Activated CD4-positive, alpha-beta T cell treated with anti-CD3 and anti-CD28 coated beads, Interleukin-2, amount 10 ng/mL, durations not matched to agents 7 days and 5 days (primary cell): ENCODE measurements at regions not wholly inside any gene's neighbourhood (a gene's known extent, or its start where the extent isn't known, plus 50 kb on each side); places are given as distances from the start of the nearest gene placed in this dataset.

Experiments
- CTCF ChIA-PET: fragments of 350-600 bp; sonication (Branson Sonifier 250); formaldehyde crosslinking; loops from one replicate; lab custom pipeline; 2021; ENCODE audit warnings: antibody characterized with exemption; lab: Charles Lee
- POLR2A ChIA-PET: fragments of 350-600 bp; sonication (Branson Sonifier 250); formaldehyde crosslinking; loops from one replicate; lab custom pipeline; 2021; ENCODE audit warnings: antibody characterized with exemption; lab: Charles Lee
- DNase-seq: peaks from one replicate; pipeline ENCODE4 v3.0.0-alpha.2; 2020
- H3K27ac Mint-ChIP-seq: one replicate; pipeline ENCODE4 v1.8.0; 2021; ENCODE audit warnings: mild to moderate bottlenecking, moderate library complexity, mixed read lengths
- H3K27me3 Mint-ChIP-seq: one replicate; pipeline ENCODE4 v1.8.0; 2021; ENCODE audit warnings: mixed read lengths
- H3K36me3 Mint-ChIP-seq: one replicate; pipeline ENCODE4 v1.8.0; 2021; ENCODE audit warnings: low read depth, mixed read lengths
- H3K4me1 Mint-ChIP-seq: one replicate; pipeline ENCODE4 v1.8.0; 2021; ENCODE audit warnings: mixed read lengths
- H3K4me3 Mint-ChIP-seq: one replicate; pipeline ENCODE4 v1.8.0; 2021; ENCODE audit warnings: mild to moderate bottlenecking, moderate library complexity, mixed read lengths
- H3K9me3 Mint-ChIP-seq: one replicate; pipeline ENCODE4 v1.8.0; 2021; ENCODE audit warnings: mixed read lengths

- CTCF ChIA-PET, result no interaction called here
- no peaks in the 10 kb centered on the region for H3K9me3 Mint-ChIP-seq
- no peaks in the 10 kb centered on the region for H3K4me1 Mint-ChIP-seq
- H3K27ac Mint-ChIP-seq, result no peak overlapping the region
- DNase-seq, result no peak
- H3K27me3 Mint-ChIP-seq, result peaks cover 33% of the 10 kb centered on the region
- H3K4me3 Mint-ChIP-seq, result no peak overlapping the region
- POLR2A ChIA-PET, result no interaction called here
- H3K36me3 Mint-ChIP-seq, result no peaks in the 10 kb centered on the region
Observed at GRCh38 chr9:88816591-88816990, 174.7 kb upstream of the S1PR3 start.

GRCh38 chr9:88817628-88818027 lies 173.6 kb upstream of the S1PR3 start:
- no peak overlapping the region for H3K4me3 Mint-ChIP-seq
- ChIA-PET POLR2A (no interaction called here), CTCF (no interaction called here)
- H3K27me3 Mint-ChIP-seq, result peaks cover 33% of the 10 kb centered on the region
- no peaks in the 10 kb centered on the region for H3K4me1 Mint-ChIP-seq
- no peaks in the 10 kb centered on the region for H3K9me3 Mint-ChIP-seq
- H3K36me3 Mint-ChIP-seq, result no peaks in the 10 kb centered on the region
- H3K27ac Mint-ChIP-seq, result no peak overlapping the region
- DNase-seq, result no peak

GRCh38 chr9:88818495-88819201 lies 172.6 kb upstream of the S1PR3 start:
- Mint-ChIP-seq H3K9me3 (no peaks in the 10 kb centered on the region), H3K4me1 (no peaks in the 10 kb centered on the region), H3K4me3 (no peak overlapping the region), H3K36me3 (no peaks in the 10 kb centered on the region), H3K27me3 (peaks cover 36% of the 10 kb centered on the region), H3K27ac (no peak overlapping the region)
- no peak for DNase-seq
- POLR2A ChIA-PET, result no interaction called here
- CTCF ChIA-PET, result no interaction called here

- CTCF ChIA-PET, result no interaction called here
- Mint-ChIP-seq H3K4me3 (no peak overlapping the region), H3K9me3 (no peaks in the 10 kb centered on the region), H3K4me1 (no peaks in the 10 kb centered on the region), H3K27me3 (peaks cover 41% of the 10 kb centered on the region), H3K27ac (no peak overlapping the region), H3K36me3 (no peaks in the 10 kb centered on the region)
- DNase-seq, result no peak
- POLR2A ChIA-PET, result no interaction called here
Observed at GRCh38 chr9:88819476-88819875, 171.8 kb upstream of the S1PR3 start.

- H3K4me3 Mint-ChIP-seq, result no peak overlapping the region
- no peaks in the 10 kb centered on the region for H3K9me3 Mint-ChIP-seq
- H3K4me1 Mint-ChIP-seq, result no peaks in the 10 kb centered on the region
- H3K36me3 Mint-ChIP-seq, result no peaks in the 10 kb centered on the region
- ChIA-PET POLR2A (no interaction called here), CTCF (interaction anchor here (0.5 kb wide), 1 partner anchor 1355 kb away, joined by 3 read pairs; no protein-coding TSS in a partner anchor)
- H3K27me3 Mint-ChIP-seq, result peaks cover 45% of the 10 kb centered on the region
- no peak overlapping the region for H3K27ac Mint-ChIP-seq
- no peak for DNase-seq
Observed at GRCh38 chr9:88820055-88820454, 171.2 kb upstream of the S1PR3 start.

- H3K9me3 Mint-ChIP-seq, result no peaks in the 10 kb centered on the region
- DNase-seq, result no peak
- peaks cover 41% of the 10 kb centered on the region for H3K27me3 Mint-ChIP-seq
- no peaks in the 10 kb centered on the region for H3K36me3 Mint-ChIP-seq
- ChIA-PET POLR2A (no interaction called here), CTCF (no interaction called here)
- H3K4me1 Mint-ChIP-seq, result no peaks in the 10 kb centered on the region
- H3K27ac Mint-ChIP-seq, result no peak overlapping the region
- no peak overlapping the region for H3K4me3 Mint-ChIP-seq
Observed at GRCh38 chr9:88821033-88821745, 170.1 kb upstream of the S1PR3 start.

GRCh38 chr9:88821746-88822106 lies 169.5 kb upstream of the S1PR3 start:
- no peak for DNase-seq
- Mint-ChIP-seq H3K4me1 (no peaks in the 10 kb centered on the region), H3K4me3 (no peak overlapping the region), H3K36me3 (no peaks in the 10 kb centered on the region), H3K27me3 (peaks cover 44% of the 10 kb centered on the region), H3K27ac (no peak overlapping the region), H3K9me3 (no peaks in the 10 kb centered on the region)
- POLR2A ChIA-PET, result no interaction called here
- CTCF ChIA-PET, result no interaction called here

GRCh38 chr9:88824711-88825110 lies 166.6 kb upstream of the S1PR3 start:
- Mint-ChIP-seq H3K27ac (no peak overlapping the region), H3K36me3 (no peaks in the 10 kb centered on the region), H3K4me1 (no peaks in the 10 kb centered on the region), H3K4me3 (no peak overlapping the region), H3K9me3 (no peaks in the 10 kb centered on the region), H3K27me3 (peaks cover 53% of the 10 kb centered on the region)
- POLR2A ChIA-PET, result no interaction called here
- DNase-seq, result no peak
- CTCF ChIA-PET, result no interaction called here

GRCh38 chr9:88826181-88826580 lies 165.1 kb upstream of the S1PR3 start:
- H3K36me3 Mint-ChIP-seq, result no peaks in the 10 kb centered on the region
- H3K4me1 Mint-ChIP-seq, result no peaks in the 10 kb centered on the region
- ChIA-PET CTCF (no interaction called here), POLR2A (no interaction called here)
- H3K27ac Mint-ChIP-seq, result no peak overlapping the region
- H3K27me3 Mint-ChIP-seq, result peaks cover 56% of the 10 kb centered on the region
- H3K9me3 Mint-ChIP-seq, result no peaks in the 10 kb centered on the region
- no peak overlapping the region for H3K4me3 Mint-ChIP-seq
- DNase-seq, result no peak

GRCh38 chr9:88826771-88827181 lies 164.5 kb upstream of the S1PR3 start:
- ChIA-PET CTCF (no interaction called here), POLR2A (no interaction called here)
- H3K27me3 Mint-ChIP-seq, result peaks cover 58% of the 10 kb centered on the region

GRCh38 chr9:88828018-88828417 lies 163.2 kb upstream of the S1PR3 start:
- no peaks in the 10 kb centered on the region for H3K9me3 Mint-ChIP-seq
- no peaks in the 10 kb centered on the region for H3K4me1 Mint-ChIP-seq
- POLR2A ChIA-PET, result no interaction called here

More at GRCh38 chr9:88826771-88827181, 164.5 kb upstream of the S1PR3 start:
- Mint-ChIP-seq H3K36me3 (no peaks in the 10 kb centered on the region), H3K27ac (no peak overlapping the region), H3K4me3 (no peak overlapping the region), H3K9me3 (no peaks in the 10 kb centered on the region), H3K4me1 (no peaks in the 10 kb centered on the region)
- DNase-seq, result no peak

GRCh38 chr9:88828492-88828974 lies 162.7 kb upstream of the S1PR3 start:
- Mint-ChIP-seq H3K4me3 (no peak overlapping the region), H3K4me1 (no peaks in the 10 kb centered on the region), H3K9me3 (no peaks in the 10 kb centered on the region), H3K36me3 (no peaks in the 10 kb centered on the region), H3K27me3 (peaks cover 72% of the 10 kb centered on the region), H3K27ac (no peak overlapping the region)
- POLR2A ChIA-PET, result no interaction called here
- CTCF ChIA-PET, result no interaction called here
- no peak for DNase-seq

More at GRCh38 chr9:88828018-88828417, 163.2 kb upstream of the S1PR3 start:
- no peak overlapping the region for H3K27ac Mint-ChIP-seq
- no peaks in the 10 kb centered on the region for H3K36me3 Mint-ChIP-seq
- no peak overlapping the region for H3K4me3 Mint-ChIP-seq
- peaks cover 71% of the 10 kb centered on the region for H3K27me3 Mint-ChIP-seq
- DNase-seq, result no peak
- CTCF ChIA-PET, result no interaction called here

GRCh38 chr9:88829276-88829675 lies 162.0 kb upstream of the S1PR3 start:
- Mint-ChIP-seq H3K9me3 (no peaks in the 10 kb centered on the region), H3K27ac (no peak overlapping the region), H3K4me1 (peaks cover 3% of the 10 kb centered on the region), H3K4me3 (no peak overlapping the region), H3K27me3 (peaks cover 76% of the 10 kb centered on the region), H3K36me3 (no peaks in the 10 kb centered on the region)
- DNase-seq, result no peak
- ChIA-PET CTCF (no interaction called here), POLR2A (no interaction called here)
